ENCODE measurements at regions not wholly inside any gene's neighbourhood (a gene's known extent, or its start where the extent isn't known, plus 50 kb on each side); places are given as distances from the start of the nearest gene placed in this dataset.

GRCh38 chr14:82805892-82806825 is 1272.5 kb upstream of the SEL1L start:
- no peak for FAIRE-seq

More at GRCh38 chr14:82805892-82806825, 1272.5 kb upstream of the SEL1L start:
- Histone ChIP-seq H4K20me1 (replicated peaks; ENCODE audit: control insufficient read depth, extremely low read depth, insufficient read depth, low read length) (no peaks in the 10 kb centered on the region), H3K36me3 (ENCODE audit: control insufficient read depth in 2 of 2, extremely low read depth in 1 of 2, insufficient read depth in 2 of 2, low read length in 2 of 2) (no peaks in the 10 kb centered on the region), H3K27ac (ENCODE audit: insufficient read depth, low read depth, low read length) (no peak overlapping the region), H3K9me3 (replicated peaks; ENCODE audit: control insufficient read depth, insufficient read depth, low read length) (peaks cover 3% of the 10 kb centered on the region), H3K79me2 (ENCODE audit: control insufficient read depth, insufficient read depth, low read length) (no peaks in the 10 kb centered on the region), H3K4me1 (ENCODE audit: control insufficient read depth, extremely low read depth, insufficient read depth, low read length) (no peaks in the 10 kb centered on the region), H2AFZ (ENCODE audit: low read depth, low read length) (no peak overlapping the region), H3K4me3 (replicated peaks in 1 of 3; ENCODE audit: insufficient read depth in 1 of 3, low read depth in 1 of 3, low read length in 3 of 3) (no peak overlapping the region), H3K4me2 (ENCODE audit: insufficient read depth, low read length) (no peak overlapping the region), H3K27me3 (ENCODE audit: control insufficient read depth in 2 of 2, insufficient read depth in 2 of 2, low read length in 2 of 2) (no peaks in the 10 kb centered on the region), H3K9ac (replicated peaks; ENCODE audit: extremely low read depth, insufficient read depth, low read length) (no peak overlapping the region), H3K9me1 (replicated peaks; ENCODE audit: control insufficient read depth, extremely low read depth, insufficient read depth, low read length) (no peaks in the 10 kb centered on the region)
- no peak for TF ChIP-seq CTCF (IDR thresholded peaks at IDR 0.05; ENCODE audit: extremely low read depth in 1 of 2, insufficient read depth in 1 of 2, low read depth in 1 of 2, low read length in 2 of 2)
- TF ChIP-seq, protein P1, sequence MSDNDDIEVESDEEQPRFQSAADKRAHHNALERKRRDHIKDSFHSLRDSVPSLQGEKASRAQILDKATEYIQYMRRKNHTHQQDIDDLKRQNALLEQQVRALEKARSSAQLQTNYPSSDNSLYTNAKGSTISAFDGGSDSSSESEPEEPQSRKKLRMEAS (IDR thresholded peaks at IDR 0.05; ENCODE audit: insufficient read depth, insufficient read length), result no peak
- no peak for TF ChIP-seq POLR2AphosphoS5 (IDR thresholded peaks at IDR 0.05; ENCODE audit: insufficient read depth, low read depth, low read length)
- no peak for TF ChIP-seq FOS (IDR thresholded peaks at IDR 0.05; ENCODE audit: borderline replicate concordance, insufficient read depth, low read length)
- no peak for TF ChIP-seq EZH2 (IDR thresholded peaks at IDR 0.05; ENCODE audit: borderline replicate concordance, low read depth, low read length, severe bottlenecking)
- TF ChIP-seq POLR2A (IDR thresholded peaks at IDR 0.05; ENCODE audit: low read depth, low read length), result no peak
- no peak for TF ChIP-seq GATA2 (IDR thresholded peaks at IDR 0.05; ENCODE audit: insufficient read depth, insufficient read length, low read depth, low read length)
- TF ChIP-seq JUN (IDR thresholded peaks at IDR 0.05; ENCODE audit: borderline replicate concordance, insufficient read depth, insufficient read length, low read depth), result no peak
- no peak for TF ChIP-seq MYC (IDR thresholded peaks at IDR 0.05; ENCODE audit: low read depth, low read length)
- intact Hi-C loops (cut with micrococcal nuclease) (no loop called here), dilution Hi-C loops (cut with MboI; ENCODE audit: extremely low pct_ligation_motif_present, low sequenced_read_pairs) (no loop called here)
- CTCF ChIA-PET, result no interaction called here
- BruUV-seq (replicated peaks), result no TSS peak
- POLR2A ChIA-PET, result no interaction called here
- no peak for DNase-seq (ENCODE audit: low read depth, low spot score)
